Coronary artery (tissue), 2 donors: ENCODE measurements at regions not wholly inside any gene's neighbourhood (a gene's known extent, or its start where the extent isn't known, plus 50 kb on each side); places are given as distances from the start of the nearest gene placed in this dataset.

Source experiments
- DNase-seq: peaks from one replicate; pipeline ENCODE4 v3.0.0-alpha.2; 2017; ENCODE audit warnings: low spot score
- H3K27ac ChIP-seq, 2 donors: fragments of 200-600 bp; sonication (generic); one replicate each; pipeline ENCODE4 v1.5.1; 2016 to 2019
- H3K4me3 ChIP-seq: fragments of 200-600 bp; sonication (generic); 2 replicates; pipeline ENCODE4 v1.5.1; 2016; ENCODE audit warnings: mild to moderate bottlenecking, moderate library complexity
- CTCF ChIP-seq: fragments of 200-600 bp; sonication (generic); IDR thresholded peaks from one replicate; pipeline ENCODE4 v1.5.1; 2019; ENCODE audit warnings: antibody characterized with exemption

GRCh38 chr18:40832362-40832761 is 1122.7 kb upstream of the PIK3C3 start:
- Histone ChIP-seq H3K27ac (no peak overlapping the region), H3K4me3 (no peak overlapping the region)
- no peak for DNase-seq
- TF ChIP-seq CTCF = no peak

- no peak for DNase-seq
- Histone ChIP-seq H3K27ac (no peak overlapping the region), H3K4me3 (no peak overlapping the region)
- TF ChIP-seq CTCF = no peak
Measured at GRCh38 chr18:40824291-40824690, 1130.7 kb upstream of the PIK3C3 start.

- no peak for TF ChIP-seq CTCF
- Histone ChIP-seq H3K4me3 (no peak overlapping the region), H3K27ac (no peak overlapping the region)
- no peak for DNase-seq
Measured at GRCh38 chr18:40821596-40822243, 1133.3 kb upstream of the PIK3C3 start.

- DNase-seq = no peak
- no peak for TF ChIP-seq CTCF
- Histone ChIP-seq H3K27ac (no peak overlapping the region), H3K4me3 (no peak overlapping the region)
Measured at GRCh38 chr18:40812981-40813515, 1142.0 kb upstream of the PIK3C3 start.

GRCh38 chr18:40810372-40810771 is 1144.7 kb upstream of the PIK3C3 start:
- DNase-seq = no peak
- Histone ChIP-seq H3K27ac (no peak overlapping the region), H3K4me3 (no peak overlapping the region)
- no peak for TF ChIP-seq CTCF

GRCh38 chr18:40789286-40789685 is 1165.7 kb upstream of the PIK3C3 start:
- Histone ChIP-seq H3K27ac (no peak overlapping the region), H3K4me3 (no peak overlapping the region)
- no peak for DNase-seq
- no peak for TF ChIP-seq CTCF

- DNase-seq = no peak
- H3K27ac ChIP-seq = no peak overlapping the region
- H3K4me3 ChIP-seq = no peak overlapping the region
- no peak for TF ChIP-seq CTCF
Measured at GRCh38 chr18:40782453-40783130, 1172.4 kb upstream of the PIK3C3 start.
